Stimulated activated CD4-positive, alpha-beta T cell treated with anti-CD3 and anti-CD28 coated beads, Interleukin-12 subunit alpha, Interleukin-12 subunit beta, amount 100 ng/mL, for 48 hours (primary cell): ENCODE measurements at regions not wholly inside any gene's neighbourhood (a gene's known extent, or its start where the extent isn't known, plus 50 kb on each side); places are given as distances from the start of the nearest gene placed in this dataset.

Source experiments
- DNase-seq, 3 donors: peaks; one replicate each; pipeline ENCODE4 v3.0.0-alpha.2; 2020; ENCODE audit warnings: low read depth in 2 of 3, low spot score in 1 of 3

DNA sequence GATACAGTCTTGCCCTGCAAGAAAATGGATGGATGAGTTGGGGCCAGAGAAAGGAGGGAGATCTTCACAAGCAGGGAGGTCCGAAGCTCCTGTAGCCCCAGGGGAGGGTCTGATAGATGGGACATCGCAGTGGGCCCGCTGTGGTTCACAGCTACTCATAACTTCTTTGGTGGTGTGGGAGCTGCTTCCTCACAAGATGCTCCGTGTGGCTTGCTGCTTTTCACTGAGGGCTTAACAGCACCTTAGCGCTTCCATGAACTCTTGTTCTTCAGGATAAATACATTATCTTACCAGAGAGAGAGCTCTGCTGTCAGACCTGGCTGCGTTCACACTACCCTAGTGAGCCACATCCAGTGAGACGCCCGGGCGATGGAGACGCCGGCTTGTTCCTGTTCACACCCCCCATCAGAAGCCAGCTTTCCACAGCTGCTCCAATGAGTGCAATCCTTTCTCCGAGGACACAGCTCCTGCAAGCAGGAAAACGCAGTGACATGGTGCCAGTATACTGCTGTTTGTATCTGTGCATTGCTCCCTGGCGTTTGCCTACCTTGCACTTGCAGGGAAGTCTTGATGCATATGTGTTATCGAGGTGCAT is 599.8 kb downstream of the AJAP1 start:
- DNase-seq, result no peak

DNA sequence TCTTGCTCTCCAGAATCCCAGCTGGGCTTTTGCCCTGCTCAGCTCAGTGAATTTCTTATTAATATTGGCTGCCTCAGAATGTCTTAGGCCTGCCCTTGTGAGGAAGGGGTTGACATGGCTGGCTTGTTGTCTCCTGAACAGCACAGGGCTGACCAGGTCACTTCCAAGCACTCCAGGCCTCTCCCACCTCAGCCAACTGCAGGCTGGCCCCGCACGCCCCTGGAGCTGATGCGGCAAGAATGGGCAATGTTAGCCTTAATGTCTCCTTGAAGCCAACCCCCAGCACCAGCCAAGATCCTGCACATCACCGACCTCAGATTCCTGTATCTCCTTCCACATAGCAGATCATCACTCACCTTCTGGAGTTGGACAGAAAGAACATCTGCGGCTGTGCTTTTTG is 598.6 kb downstream of the AJAP1 start:
- no peak for DNase-seq

DNA sequence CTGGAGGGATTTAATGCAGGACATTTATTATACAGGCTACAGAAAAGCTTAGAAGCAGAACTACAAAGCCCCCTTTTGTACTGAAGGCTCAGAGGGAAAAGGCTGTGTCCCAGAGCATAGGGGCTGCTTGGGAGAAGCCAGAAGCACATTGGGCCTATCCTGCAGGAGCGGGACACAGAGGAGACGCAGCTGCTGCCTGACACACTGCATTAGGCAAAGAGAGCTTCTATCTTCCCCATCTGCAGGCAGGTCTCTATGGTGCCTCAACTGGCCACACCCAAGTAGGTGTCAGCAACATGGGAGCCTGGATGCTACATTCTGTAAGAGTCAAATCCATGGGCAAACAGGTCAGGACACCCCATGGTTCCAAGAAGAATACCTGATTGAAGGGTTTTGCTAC is 595.9 kb downstream of the AJAP1 start:
- DNase-seq, result no peak

DNA sequence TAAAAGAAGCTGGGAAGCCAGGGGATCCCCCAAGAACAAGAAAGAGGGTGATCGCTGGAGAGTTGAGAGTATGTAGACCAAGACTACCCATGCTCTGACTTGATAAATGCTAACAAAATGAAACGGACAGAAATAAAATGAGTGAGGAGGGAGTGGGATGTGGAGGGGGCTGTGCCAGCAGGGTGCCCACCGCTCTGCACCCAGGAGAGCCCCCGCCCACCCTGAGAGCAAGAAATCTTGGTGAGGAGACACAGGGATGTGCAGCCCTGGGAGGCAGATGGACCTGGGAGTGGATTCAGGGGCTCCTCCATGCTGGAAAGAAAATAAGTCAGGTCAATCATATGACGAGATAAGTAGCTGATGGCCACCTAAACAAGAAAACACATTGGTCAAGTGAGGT is 590.9 kb downstream of the AJAP1 start:
- no peak for DNase-seq

DNA sequence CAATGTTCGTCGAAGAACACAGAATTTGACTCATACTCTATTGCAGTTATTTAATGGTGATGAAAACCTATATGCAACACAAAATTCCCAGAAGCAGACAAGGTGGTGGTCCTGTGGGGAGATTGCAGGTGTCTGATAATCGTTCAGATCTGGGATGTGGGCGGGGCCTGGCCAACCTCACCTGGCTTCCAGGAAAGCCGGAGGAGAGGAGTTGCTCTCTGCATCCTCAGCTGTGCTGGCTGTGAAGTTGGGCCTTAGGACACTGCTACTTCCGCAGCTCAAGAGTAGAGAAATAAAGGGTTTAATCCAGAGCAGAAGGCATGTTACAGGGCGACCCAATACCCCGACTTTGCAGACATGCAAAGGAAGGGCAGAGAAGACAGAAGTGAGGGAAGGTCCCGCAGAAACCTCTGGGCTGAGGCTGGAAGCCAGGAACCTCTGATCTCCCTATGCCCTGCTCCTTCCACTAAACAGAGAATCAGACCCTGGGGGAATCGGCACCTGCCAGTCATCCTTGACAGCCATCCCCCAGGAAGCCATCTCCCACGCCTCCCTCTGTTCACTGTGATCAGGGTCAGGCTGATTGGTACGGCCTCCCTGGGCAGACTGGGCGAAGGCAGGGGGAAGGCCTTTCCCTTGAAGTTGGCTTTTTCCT is 590.3 kb downstream of the AJAP1 start:
- no peak for DNase-seq

DNA sequence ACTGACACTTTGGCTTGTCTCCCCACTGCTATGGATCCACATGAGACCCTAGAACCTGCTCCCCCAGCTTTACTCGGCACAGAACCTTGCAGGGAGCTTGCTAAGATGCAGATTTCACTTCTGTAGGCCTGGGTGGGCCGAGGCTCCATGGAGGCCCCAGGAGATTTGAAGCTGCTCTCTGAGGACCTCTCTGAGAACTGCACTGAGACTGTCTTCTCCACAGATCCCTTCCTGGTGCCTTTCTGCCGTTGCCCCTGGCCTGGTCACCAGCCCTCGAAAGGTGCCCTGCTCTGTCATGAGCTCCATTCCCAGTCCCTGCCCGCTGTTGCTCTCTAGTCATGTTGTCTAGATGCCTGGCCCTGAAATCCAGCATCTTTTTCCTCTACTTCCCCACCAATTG is 588.4 kb downstream of the AJAP1 start:
- DNase-seq, result no peak

DNA sequence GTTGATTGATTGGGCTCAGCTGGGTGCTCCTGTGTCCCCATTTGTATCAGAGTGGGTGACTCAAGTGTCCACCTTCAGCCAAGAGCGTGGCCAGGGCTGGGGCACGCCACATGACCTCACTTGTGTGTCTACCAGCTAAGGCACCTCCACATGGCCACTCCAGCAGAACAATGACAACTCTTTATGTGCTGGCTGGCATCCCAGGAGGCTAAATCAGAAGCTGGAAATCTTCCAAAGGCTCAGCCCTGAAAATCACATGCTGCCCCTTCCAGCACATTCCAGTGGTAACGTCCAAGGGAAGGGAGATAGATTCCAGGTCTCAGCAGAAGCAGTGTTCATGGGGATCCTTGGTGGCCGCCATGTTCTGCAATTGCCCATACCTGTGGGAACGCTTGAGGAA is 585.5 kb downstream of the AJAP1 start:
- DNase-seq, result no peak

DNA sequence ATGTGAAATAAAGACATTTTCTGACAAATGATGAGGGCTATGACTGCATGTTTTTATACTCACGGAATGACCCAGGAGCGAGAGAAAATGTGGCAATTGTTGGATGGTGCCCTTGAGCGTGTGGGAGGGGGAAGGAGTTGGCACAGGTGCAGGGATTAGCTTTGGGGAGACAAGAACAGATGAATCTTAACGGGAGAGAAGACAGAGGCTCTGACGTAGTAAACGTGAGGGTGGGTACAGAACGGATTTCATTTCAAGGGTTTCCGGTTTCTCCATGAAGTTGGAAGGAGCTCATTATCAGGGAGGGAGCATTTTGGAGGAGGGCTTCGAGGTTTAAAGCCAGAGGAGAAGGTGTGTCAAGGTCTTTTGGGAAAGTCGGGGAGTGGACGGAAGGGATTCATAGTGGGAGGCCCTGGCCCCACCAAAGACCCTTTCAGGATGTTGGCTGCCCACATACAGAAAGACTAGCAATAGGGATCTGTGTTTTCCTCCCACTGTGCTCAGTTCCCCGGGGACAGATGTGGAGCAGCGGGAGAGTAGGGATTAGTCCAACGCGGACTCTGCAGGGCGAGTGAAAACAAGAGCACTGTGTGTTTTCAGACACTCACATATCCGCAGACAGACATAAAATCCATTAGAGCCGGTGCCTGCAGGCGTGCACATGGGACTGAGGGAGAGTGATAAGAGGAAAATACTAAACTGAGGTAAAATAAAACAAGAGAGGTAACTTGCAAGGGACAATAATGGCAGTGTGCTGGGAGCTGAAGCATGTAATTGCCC is 584.1 kb downstream of the AJAP1 start:
- no peak for DNase-seq

DNA sequence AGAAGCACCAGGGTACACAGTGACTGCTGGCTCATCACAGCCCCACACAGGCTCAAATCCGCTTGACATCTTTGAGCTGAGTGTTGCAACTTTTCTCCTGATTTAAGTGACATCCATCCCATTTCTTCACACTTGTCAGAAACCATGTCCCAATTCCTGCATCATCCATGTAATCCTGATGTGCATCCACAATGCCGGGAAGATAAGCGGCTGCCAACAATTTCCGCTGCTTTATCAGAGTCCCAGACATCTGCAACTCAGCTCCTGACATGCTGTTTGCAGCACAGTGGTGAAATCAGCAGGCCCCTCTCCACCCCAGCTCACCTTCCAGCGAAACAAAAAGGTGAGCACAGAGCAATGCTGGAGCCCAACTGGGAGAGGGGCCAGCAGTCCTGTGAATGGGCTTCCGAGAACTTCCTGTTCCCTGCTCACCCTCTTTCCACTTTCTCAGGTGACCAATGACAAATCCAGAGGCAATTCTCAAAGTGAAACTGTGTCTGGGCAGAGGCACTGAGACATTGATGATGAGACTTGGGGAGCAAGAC is 581.0 kb downstream of the AJAP1 start:
- DNase-seq, result no peak

- no peak for DNase-seq
These were observed 578.1 kb downstream of the AJAP1 start for GRCh38 chr1:5232537-5232936.

DNA sequence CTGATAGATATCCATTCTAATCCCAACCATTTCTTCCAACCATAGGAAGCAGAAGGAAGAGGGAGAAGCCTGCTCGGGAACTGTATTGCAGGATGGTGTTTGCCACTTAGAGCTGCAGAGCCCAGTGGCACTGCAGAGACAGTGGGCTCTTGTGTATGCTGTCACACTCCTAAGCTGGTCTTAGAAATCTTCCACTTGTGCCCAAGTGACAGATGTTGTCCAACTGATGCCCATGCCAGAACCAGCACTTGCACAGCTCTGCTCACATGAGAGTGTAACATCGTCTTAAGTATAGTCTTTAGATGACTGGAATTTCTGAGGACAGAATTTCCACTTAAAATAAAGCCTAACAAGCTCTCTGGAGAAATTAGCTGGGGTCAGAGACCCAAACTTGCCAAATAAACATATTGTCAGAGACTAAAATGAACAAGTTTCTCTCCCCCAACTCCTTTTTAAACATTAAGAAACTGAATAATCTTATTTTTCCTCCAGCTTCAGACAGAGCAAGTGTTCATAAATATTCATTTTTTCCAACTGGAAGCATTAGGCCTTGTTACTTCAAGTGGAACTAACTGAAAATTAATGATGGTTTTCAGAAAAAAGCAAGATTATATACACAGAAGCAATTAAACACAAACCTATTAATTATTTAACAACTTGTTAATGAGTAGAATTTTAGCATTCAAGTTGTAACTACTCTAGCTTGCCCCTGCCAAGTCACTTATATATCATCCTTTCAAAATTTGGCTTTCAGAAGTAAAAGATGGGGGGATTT is 577.3 kb downstream of the AJAP1 start:
- DNase-seq, result no peak

DNA sequence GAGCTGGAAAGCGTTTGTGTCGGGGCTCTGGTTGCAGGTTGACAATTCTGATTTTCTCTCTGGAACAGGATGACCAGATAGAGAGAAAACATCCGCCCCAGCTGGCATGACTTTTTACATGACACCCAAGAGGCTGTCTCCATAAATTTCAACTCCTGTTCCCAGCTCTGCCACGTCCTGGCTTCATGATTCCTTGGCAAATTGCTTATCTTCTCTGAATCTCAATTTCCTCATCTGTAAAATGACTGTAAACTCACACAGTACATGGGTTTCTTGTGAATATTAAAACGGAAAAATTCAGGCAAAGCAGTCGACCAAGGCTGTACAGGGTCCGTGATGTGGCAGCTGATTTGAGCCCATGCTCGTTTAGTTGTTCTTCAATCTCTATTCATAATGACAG is 572.7 kb downstream of the AJAP1 start:
- no peak for DNase-seq

- DNase-seq, result no peak
These were observed 571.6 kb downstream of the AJAP1 start for GRCh38 chr1:5225707-5226704.

DNA sequence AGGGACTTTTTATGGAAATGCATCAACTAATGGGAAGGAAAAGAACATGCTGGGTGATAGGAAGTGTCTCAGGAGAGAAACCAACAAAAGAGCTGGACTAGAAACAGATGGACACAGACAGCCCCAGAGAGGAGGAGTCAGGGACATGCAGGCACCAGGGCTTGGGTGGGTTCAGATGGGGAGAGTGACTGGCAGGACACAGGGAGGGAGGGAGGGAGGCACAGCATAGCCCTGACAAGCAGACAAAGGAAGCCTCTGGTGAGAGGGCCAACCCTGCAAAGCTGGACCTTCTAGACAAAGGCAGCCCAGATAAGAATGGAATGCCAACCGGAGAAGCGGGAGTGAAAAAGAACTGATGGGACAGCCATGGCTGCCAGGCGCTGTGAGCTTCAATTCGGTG is 568.8 kb downstream of the AJAP1 start:
- no peak for DNase-seq

- DNase-seq, result no peak
These were observed 568.2 kb downstream of the AJAP1 start for GRCh38 chr1:5222626-5223025.

- no peak for DNase-seq
These were observed 567.0 kb downstream of the AJAP1 start for GRCh38 chr1:5221451-5221850.

DNA sequence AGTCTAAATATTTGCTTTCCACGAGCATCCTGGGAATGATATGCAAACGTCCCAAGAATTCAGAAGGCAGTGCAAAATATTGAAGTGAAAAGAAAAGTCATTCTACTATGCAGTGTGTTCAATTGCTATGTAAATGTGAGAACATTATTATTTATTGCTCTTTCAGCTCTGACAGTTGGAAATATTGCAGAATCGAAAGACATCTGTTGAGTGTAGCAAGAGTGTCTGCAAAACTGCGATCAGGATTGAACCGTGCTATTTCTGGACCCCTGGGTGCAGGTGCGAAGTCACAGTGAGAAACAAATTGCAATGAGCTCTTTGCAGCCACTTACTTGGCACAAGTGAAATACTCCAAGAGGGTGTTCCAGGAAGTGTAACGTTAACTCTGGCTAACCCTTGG is 566.4 kb downstream of the AJAP1 start:
- DNase-seq, result no peak

- DNase-seq, result no peak
These were observed 566.0 kb downstream of the AJAP1 start for GRCh38 chr1:5220421-5220820.

DNA sequence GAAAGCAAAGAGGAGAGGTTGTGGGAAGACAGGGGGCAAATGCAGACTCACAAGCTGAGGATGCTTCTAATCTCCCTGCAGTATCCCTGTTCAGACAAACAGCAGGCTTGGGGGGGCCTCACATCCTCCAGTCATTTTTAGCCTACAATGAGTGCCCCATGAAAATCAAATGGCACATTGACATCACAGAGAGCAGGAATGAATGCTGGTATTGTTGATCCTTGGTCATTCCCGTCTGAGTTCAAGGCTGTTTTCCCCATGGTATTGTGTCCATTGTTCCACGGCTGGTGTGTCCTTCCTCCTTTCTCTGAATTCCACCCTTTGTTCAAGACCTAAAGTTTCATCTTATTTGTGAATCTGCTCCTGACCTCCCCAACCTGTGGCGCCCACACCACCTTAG is 545.6 kb downstream of the AJAP1 start:
- no peak for DNase-seq

- no peak for DNase-seq
These were observed 543.9 kb downstream of the AJAP1 start for GRCh38 chr1:5198328-5198727.
